PC-3 (cell line): ENCODE measurements at regions not wholly inside any gene's neighbourhood (a gene's known extent, or its start where the extent isn't known, plus 50 kb on each side); places are given as distances from the start of the nearest gene placed in this dataset.
"Not testable (repeated sequence)": the region's sequence is repeated elsewhere in the genome, so short reads cannot be mapped to it uniquely, and the experiment has no call there.

Experiments
- ATAC-seq: fragments of 200-7000 bp; cut with Tn5 transposase; 2 replicates; pipeline ENCODE4 v1.9.1; 2020; ENCODE audit warnings: mild to moderate bottlenecking, moderate library complexity
- BruUV-seq: library from RNA; stranded (reverse); fragments of 400-500 nt; replicated peaks from 2 replicates; lab custom pipeline; 2021; lab: Mats Ljungman, UMichigan
- CTCF ChIA-PET: fragments of 300-600 bp; sonication (Branson Sonifier 250); formaldehyde crosslinking; loops from one replicate; lab custom pipeline; 2022; ENCODE audit warnings: antibody characterized with exemption; lab: Charles Lee
- POLR2A ChIA-PET: fragments of 300-600 bp; sonication (Branson Sonifier 250); formaldehyde crosslinking; loops from one replicate; lab custom pipeline; 2022; ENCODE audit warnings: antibody characterized with exemption; ENCODE audit not compliant: unreplicated experiment; lab: Charles Lee
- DNase-seq: peaks from one replicate; pipeline ENCODE4 v3.0.0-alpha.2; 2015
- H2AFZ ChIP-seq: fragments of 300-600 bp; sonication (generic); 2 replicates; pipeline ENCODE4 v1.6.0; 2016; ENCODE audit warnings: antibody characterized with exemption, low read length
- H3F3A ChIP-seq: fragments of 300-600 bp; sonication (generic); one replicate; pipeline ENCODE4 v1.6.0; 2017; ENCODE audit warnings: antibody characterized with exemption, low read length, control low read depth, mild to moderate bottlenecking; ENCODE audit not compliant: unreplicated experiment
- H3K27ac ChIP-seq: fragments of 300-600 bp; sonication (generic); 2 replicates; pipeline ENCODE4 v1.5.1; 2016; ENCODE audit warnings: mild to moderate bottlenecking, low read length
- H3K27me3 ChIP-seq: fragments of 300-600 bp; sonication (generic); 2 replicates; pipeline ENCODE4 v1.6.1; 2016; ENCODE audit warnings: low read length, mixed read lengths
- H3K36me3 ChIP-seq: fragments of 300-600 bp; sonication (generic); 2 replicates; pipeline ENCODE4 v1.6.1; 2016; ENCODE audit warnings: low read depth, mixed run types, low read length, mixed read lengths
- H3K4me1 ChIP-seq: fragments of 300-600 bp; sonication (generic); 2 replicates; pipeline ENCODE4 v1.5.1; 2016; ENCODE audit warnings: low read length; ENCODE audit not compliant: insufficient read depth
- H3K4me2 ChIP-seq: fragments of 300-600 bp; sonication (generic); 2 replicates; pipeline ENCODE4 v1.6.0; 2016; ENCODE audit warnings: low read length
- H3K4me3 ChIP-seq: fragments of 300-600 bp; sonication (generic); 2 replicates; pipeline ENCODE4 v1.5.1; 2016; ENCODE audit warnings: mild to moderate bottlenecking, low read length, mixed read lengths
- H3K79me2 ChIP-seq: fragments of 300-600 bp; sonication (generic); 2 replicates; pipeline ENCODE4 v1.6.1; 2017; ENCODE audit warnings: low read length, mixed read lengths
- H3K9ac ChIP-seq: fragments of 300-600 bp; sonication (generic); 2 replicates; pipeline ENCODE4 v1.6.0; 2016; ENCODE audit warnings: mild to moderate bottlenecking, low read length
- H3K9me2 ChIP-seq: fragments of 300-600 bp; sonication (generic); replicated peaks from 2 replicates; pipeline ENCODE4 v1.6.1; 2016; ENCODE audit warnings: mixed run types, low read length, mixed read lengths
- H3K9me3 ChIP-seq: fragments of 300-600 bp; sonication (generic); 2 replicates; pipeline ENCODE4 v1.6.1; 2016; ENCODE audit warnings: low read length, mixed read lengths
- H4K20me1 ChIP-seq: fragments of 300-600 bp; sonication (generic); 2 replicates; pipeline ENCODE4 v1.6.1; 2016; ENCODE audit warnings: low read length, mixed read lengths
- EZH2 ChIP-seq: fragments of 300-600 bp; sonication (generic); IDR thresholded peaks from one replicate; pipeline ENCODE4 v1.6.1; 2017; ENCODE audit warnings: antibody characterized with exemption, mild to moderate bottlenecking, low read length; ENCODE audit not compliant: unreplicated experiment
- EZH2phosphoT487 ChIP-seq: fragments of 300-600 bp; sonication (generic); IDR thresholded peaks from 2 replicates; pipeline ENCODE4 v1.6.1; 2018; ENCODE audit warnings: mild to moderate bottlenecking, antibody characterized with exemption, low read length, borderline replicate concordance
- intact Hi-C: fragments of 100-400 bp; cut with micrococcal nuclease; formaldehyde crosslinking; loops from 2 replicates; pipeline ENCODE4 v1.9.0; 2023
- TF ChIP-seq, protein P1 (sequence below): fragments of 300-600 bp; sonication (generic); conservative IDR thresholded peaks from 2 replicates; pipeline ENCODE4 v1.5.1; 2017; ENCODE audit warnings: antibody characterized with exemption, low read depth, mild to moderate bottlenecking, low read length

DNA sequence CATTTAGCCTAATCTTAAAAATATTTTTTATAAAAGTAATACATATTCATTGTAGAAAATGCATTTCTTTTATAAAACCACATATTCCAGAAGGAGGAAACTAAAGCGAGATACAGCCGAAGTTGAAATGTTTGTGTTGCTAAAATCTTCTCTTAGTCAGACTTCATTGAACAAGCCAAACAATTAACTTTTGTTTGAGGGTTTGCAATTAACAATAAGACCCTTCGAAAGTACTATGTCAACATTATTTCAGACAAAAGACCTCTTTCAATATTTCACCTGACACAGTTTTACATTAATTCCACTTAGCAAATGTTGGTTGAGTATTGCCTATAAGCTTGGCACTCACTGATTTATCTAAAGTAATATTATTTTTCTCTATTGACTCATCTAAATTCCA, 354.0 kb upstream of the ADAMTS5 start:
- Histone ChIP-seq H3K36me3 (no peaks in the 10 kb centered on the region), H3F3A (no peaks in the 10 kb centered on the region), H3K27ac (no peak overlapping the region), H3K4me1 (no peaks in the 10 kb centered on the region), H3K9me3 (peaks cover 11% of the 10 kb centered on the region; the same call in 1 of the 2 replicates), H2AFZ (no peak overlapping the region), H3K79me2 (no peaks in the 10 kb centered on the region), H3K9me2 (no peaks in the 10 kb centered on the region), H3K9ac (no peak overlapping the region), H4K20me1 (no peaks in the 10 kb centered on the region), H3K4me3 (no peak overlapping the region), H3K4me2 (no peak overlapping the region), H3K27me3 (no peaks in the 10 kb centered on the region)
- POLR2A ChIA-PET: no interaction called here
- TF ChIP-seq, protein P1, sequence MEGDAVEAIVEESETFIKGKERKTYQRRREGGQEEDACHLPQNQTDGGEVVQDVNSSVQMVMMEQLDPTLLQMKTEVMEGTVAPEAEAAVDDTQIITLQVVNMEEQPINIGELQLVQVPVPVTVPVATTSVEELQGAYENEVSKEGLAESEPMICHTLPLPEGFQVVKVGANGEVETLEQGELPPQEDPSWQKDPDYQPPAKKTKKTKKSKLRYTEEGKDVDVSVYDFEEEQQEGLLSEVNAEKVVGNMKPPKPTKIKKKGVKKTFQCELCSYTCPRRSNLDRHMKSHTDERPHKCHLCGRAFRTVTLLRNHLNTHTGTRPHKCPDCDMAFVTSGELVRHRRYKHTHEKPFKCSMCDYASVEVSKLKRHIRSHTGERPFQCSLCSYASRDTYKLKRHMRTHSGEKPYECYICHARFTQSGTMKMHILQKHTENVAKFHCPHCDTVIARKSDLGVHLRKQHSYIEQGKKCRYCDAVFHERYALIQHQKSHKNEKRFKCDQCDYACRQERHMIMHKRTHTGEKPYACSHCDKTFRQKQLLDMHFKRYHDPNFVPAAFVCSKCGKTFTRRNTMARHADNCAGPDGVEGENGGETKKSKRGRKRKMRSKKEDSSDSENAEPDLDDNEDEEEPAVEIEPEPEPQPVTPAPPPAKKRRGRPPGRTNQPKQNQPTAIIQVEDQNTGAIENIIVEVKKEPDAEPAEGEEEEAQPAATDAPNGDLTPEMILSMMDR: no peak
- TF ChIP-seq EZH2phosphoT487 (no peak), EZH2 (no peak)
- BruUV-seq: no TSS peak
- intact Hi-C loops: loop anchor here (10.0 kb wide), 1 partner anchor 106 kb away; no protein-coding TSS in a partner anchor
- DNase-seq (no peak), ATAC-seq (no peak)
- CTCF ChIA-PET: no interaction called here

DNA sequence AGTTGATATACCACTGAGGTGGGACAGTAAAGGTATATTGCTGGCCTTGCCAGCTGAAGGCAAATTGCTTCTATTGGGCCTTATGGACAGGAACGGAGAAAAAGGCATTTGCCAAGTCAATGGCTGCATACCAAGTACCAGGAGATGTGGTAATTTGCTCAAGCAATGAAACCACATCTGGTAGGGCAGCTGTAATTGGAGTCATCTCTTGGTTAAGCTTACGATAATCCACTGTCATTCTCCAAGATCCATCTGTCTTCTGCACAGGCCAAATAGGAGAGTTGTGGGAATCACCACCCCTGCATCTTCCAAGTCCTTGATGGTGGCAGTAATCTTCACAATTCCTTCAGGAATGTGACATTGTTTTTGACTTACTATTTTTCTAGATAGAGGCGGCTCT, 350.7 kb upstream of the ADAMTS5 start:
- H3K27ac ChIP-seq, H3K4me1 ChIP-seq, H3K36me3 ChIP-seq, ATAC-seq, H3K9me2 ChIP-seq, H3K9ac ChIP-seq, H3K4me3 ChIP-seq, intact Hi-C loops, BruUV-seq, CTCF ChIA-PET, H3F3A ChIP-seq, H4K20me1 ChIP-seq, H3K27me3 ChIP-seq, H2AFZ ChIP-seq, POLR2A ChIA-PET, H3K79me2 ChIP-seq, H3K4me2 ChIP-seq, DNase-seq, H3K9me3 ChIP-seq: not testable (repeated sequence)

DNA sequence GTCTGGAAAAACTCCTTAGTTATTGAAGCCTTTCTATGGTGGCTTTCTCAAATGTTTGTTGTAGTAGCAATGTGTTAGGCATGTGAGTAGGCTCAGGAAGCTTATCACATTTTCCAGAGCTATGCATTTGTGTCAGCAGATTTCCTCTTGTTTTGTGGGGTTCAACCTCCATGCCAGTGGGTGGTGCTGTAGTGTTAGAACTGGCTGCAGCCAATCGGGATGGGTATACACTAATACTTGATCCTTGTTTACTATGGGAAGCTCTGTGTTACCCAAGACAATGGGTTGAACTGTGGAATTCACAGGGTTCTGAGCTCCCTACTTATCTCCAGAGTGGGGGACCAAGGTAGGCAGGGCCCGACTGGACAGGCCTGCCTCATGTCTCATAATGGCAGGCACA, 348.5 kb upstream of the ADAMTS5 start:
- Histone ChIP-seq H3K4me2 (no peak overlapping the region), H4K20me1 (no peaks in the 10 kb centered on the region), H3K4me1 (no peaks in the 10 kb centered on the region), H3K36me3 (no peaks in the 10 kb centered on the region), H3K79me2 (no peaks in the 10 kb centered on the region), H3K9me3 (0 out of 2 replicates have a peak, but pooled peaks cover 4% of the 10 kb centered on the region), H3K9ac (no peak overlapping the region), H3K27ac (no peak overlapping the region), H3K27me3 (no peaks in the 10 kb centered on the region), H2AFZ (no peak overlapping the region), H3F3A (no peaks in the 10 kb centered on the region), H3K9me2 (no peaks in the 10 kb centered on the region), H3K4me3 (no peak overlapping the region)
- TF ChIP-seq EZH2phosphoT487 (no peak), EZH2 (no peak)
- TF ChIP-seq, protein P1: no peak
- POLR2A ChIA-PET: no interaction called here
- DNase-seq: no peak
- no peak for ATAC-seq
- intact Hi-C loops: no loop called here
- no TSS peak for BruUV-seq
- CTCF ChIA-PET: no interaction called here
